Stomach (tissue), 8 donors: ENCODE measurements at regions not wholly inside any gene's neighbourhood (a gene's known extent, or its start where the extent isn't known, plus 50 kb on each side); places are given as distances from the start of the nearest gene placed in this dataset.

ENCODE experiments used
- DNase-seq, 2 donors: peaks; one replicate each; pipeline versions ENCODE4 v3.0.0 to v3.0.0-alpha.2; 2013 to 2019
- H3K27ac ChIP-seq, 5 donors: fragments of 200-600 bp in 4 of 5; sonication (generic) in 4 of 5; one replicate each; pipeline ENCODE4 v1.5.1; 2013 to 2019; ENCODE audit warnings: mild to moderate bottlenecking in 1 of 5, moderate library complexity in 1 of 5
- H3K27me3 ChIP-seq, 3 donors: fragments of 200-600 bp; sonication (generic); one replicate each; pipeline ENCODE4 v1.5.1; 2017 to 2019; ENCODE audit warnings: mixed run types in 1 of 3
- H3K36me3 ChIP-seq, 4 donors: fragments of 200-600 bp; sonication (generic); 1 replicate in 3 of 4; 2 replicates in 1 of 4; pipeline ENCODE4 v1.5.1; 2016 to 2019
- H3K4me1 ChIP-seq, 4 donors: fragments of 200-600 bp; sonication (generic); one replicate each; pipeline ENCODE4 v1.5.1; 2016 to 2019
- H3K4me3 ChIP-seq, 4 donors: fragments of 200-600 bp; sonication (generic) in 3 of 4; one replicate each; pipeline ENCODE4 v1.5.1; 2016 to 2019; ENCODE audit warnings: mild to moderate bottlenecking in 1 of 4
- H3K9me3 ChIP-seq, 4 donors: fragments of 200-600 bp; sonication (generic); one replicate each; pipeline ENCODE4 v1.5.1; 2016 to 2019
- CTCF ChIP-seq, 7 experiments: fragments of 450-650 bp in 4 of 7; fragments of 200-600 bp in 3 of 7; sonication (generic) in 3 of 7; IDR thresholded peaks; one replicate each; pipeline ENCODE4 v1.5.1; 2016 to 2019; ENCODE audit warnings: antibody characterized with exemption in 7 of 7, control low read depth in 2 of 7, mild to moderate bottlenecking in 1 of 7
- EP300 ChIP-seq: sonication (generic); formaldehyde crosslinking; IDR thresholded peaks from one replicate; pipeline ENCODE4 v1.6.1; 2017; ENCODE audit warnings: antibody characterized with exemption
- POLR2A ChIP-seq, 4 donors: fragments of 450-650 bp; IDR thresholded peaks; one replicate each; pipeline ENCODE4 v1.6.1; 2016; ENCODE audit warnings: antibody characterized with exemption in 4 of 4, control low read depth in 2 of 4, mild to moderate bottlenecking in 1 of 4, moderate library complexity in 1 of 4
- POLR2AphosphoS5 ChIP-seq, 3 donors: sonication (generic); formaldehyde crosslinking; IDR thresholded peaks; one replicate each; pipeline ENCODE4 v1.6.1; 2016; ENCODE audit warnings: antibody characterized with exemption in 3 of 3
- WGBS, 5 donors: extraction: QIAGEN DNeasy Blood & Tissue Kit in 3 of 5; methylation state at CpG; one replicate each; pipeline versions ENCODE4 v1.1.5 to v1.1.7; 2013 to 2018; 5-methylcytosine and 5-hydroxymethylcytosine counted together
- intact Hi-C: fragments of 100-400 bp; cut with DNase I; formaldehyde crosslinking; loops from one replicate; pipeline ENCODE4 v1.15.1; 2023; ENCODE audit warnings: low total_unique reads
- donor health status: healthy with polysubstance abuse.
- donor health status: Bipolar disorder and iron deficiency.
- donor health status: healthy.

- H3K27ac ChIP-seq = no peak overlapping the region
- no peak for DNase-seq
- H3K4me1 ChIP-seq = no peaks in the 10 kb centered on the region
- H3K4me3 ChIP-seq = no peak overlapping the region
- WGBS, 5 donors = 56 to 67% (median 60%) methylated on average over 2 of the region's 2 CpGs
- no peaks in the 10 kb centered on the region for H3K27me3 ChIP-seq
- intact Hi-C loops = no loop called here
- no peaks in the 10 kb centered on the region for H3K36me3 ChIP-seq
- H3K9me3 ChIP-seq = no peaks in the 10 kb centered on the region
- TF ChIP-seq CTCF (IDR thresholded peaks at IDR 0.05) (no peak), POLR2AphosphoS5 (IDR thresholded peaks at IDR 0.05) (no peak), EP300 (no peak)
These were observed 406.3 kb downstream of the ATP23 start for GRCh38 chr12:58347691-58348090.

GRCh38 chr12:58349161-58349560 is 407.8 kb downstream of the ATP23 start:
- no peaks in the 10 kb centered on the region for H3K27me3 ChIP-seq
- H3K36me3 ChIP-seq = no peaks in the 10 kb centered on the region
- no peak overlapping the region for H3K4me3 ChIP-seq
- WGBS, 5 donors = 8 to 26% (median 17%) methylated on average over 2 of the region's 2 CpGs
- no peaks in the 10 kb centered on the region for H3K9me3 ChIP-seq
- no peak for DNase-seq
- H3K27ac ChIP-seq = no peak overlapping the region
- TF ChIP-seq EP300 (no peak), POLR2AphosphoS5 (IDR thresholded peaks at IDR 0.05) (no peak), POLR2A (IDR thresholded peaks at IDR 0.05) (no peak), CTCF (IDR thresholded peaks at IDR 0.05) (no peak)
- intact Hi-C loops = no loop called here
- H3K4me1 ChIP-seq = no peaks in the 10 kb centered on the region

GRCh38 chr12:58356794-58357193 is 415.4 kb downstream of the ATP23 start:
- DNase-seq = no peak
- Histone ChIP-seq H3K9me3 (no peaks in the 10 kb centered on the region), H3K27ac (no peak overlapping the region), H3K27me3 (no peaks in the 10 kb centered on the region), H3K4me3 (no peak overlapping the region), H3K36me3 (no peaks in the 10 kb centered on the region), H3K4me1 (no peaks in the 10 kb centered on the region)
- 68 to 78% (median 75%) methylated on average over 5 of the region's 5 CpGs for WGBS, 5 donors
- TF ChIP-seq CTCF (IDR thresholded peaks at IDR 0.05) (no peak), EP300 (no peak), POLR2A (IDR thresholded peaks at IDR 0.05) (no peak), POLR2AphosphoS5 (IDR thresholded peaks at IDR 0.05) (no peak)
- intact Hi-C loops = no loop called here

DNA sequence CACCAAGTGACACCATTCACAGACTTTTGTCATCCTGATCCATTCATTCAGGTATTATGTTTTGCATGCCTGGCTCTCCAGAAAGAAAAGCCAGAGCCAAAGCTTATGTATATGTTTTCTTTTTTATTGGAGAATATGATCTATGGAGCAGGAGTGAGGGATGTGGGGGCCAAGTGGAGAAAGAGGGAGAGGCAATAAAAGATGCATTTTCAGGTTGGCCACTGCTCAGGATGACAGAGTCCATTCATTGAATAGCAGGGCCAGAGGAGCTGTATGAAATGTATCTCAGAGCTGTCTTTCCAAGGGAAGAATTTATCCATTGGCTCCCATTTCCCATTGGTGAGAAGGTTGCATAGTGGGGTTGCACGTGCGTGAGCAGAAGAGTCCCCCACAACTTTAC is 416.1 kb downstream of the ATP23 start:
- no peaks in the 10 kb centered on the region for H3K27me3 ChIP-seq
- TF ChIP-seq POLR2A (IDR thresholded peaks at IDR 0.05) (no peak), POLR2AphosphoS5 (IDR thresholded peaks at IDR 0.05) (no peak), CTCF (IDR thresholded peaks at IDR 0.05) (no peak), EP300 (no peak)
- WGBS, 5 donors = 85 to 100% (median 91%) methylated on average over 2 of the region's 2 CpGs
- intact Hi-C loops = no loop called here
- no peak overlapping the region for H3K27ac ChIP-seq
- H3K36me3 ChIP-seq = no peaks in the 10 kb centered on the region
- H3K4me3 ChIP-seq = no peak overlapping the region
- H3K4me1 ChIP-seq = no peaks in the 10 kb centered on the region
- DNase-seq = no peak
- H3K9me3 ChIP-seq = no peaks in the 10 kb centered on the region
